H1 (cell line): ENCODE measurements at regions not wholly inside any gene's neighbourhood (a gene's known extent, or its start where the extent isn't known, plus 50 kb on each side); places are given as distances from the start of the nearest gene placed in this dataset.

ENCODE experiments used
- CTCF ChIA-PET: fragments of 300-600 bp; sonication (Branson Sonifier 250); formaldehyde crosslinking; loops from one replicate; lab custom pipeline; 2021; ENCODE audit not compliant: partially characterized antibody; lab: Charles Lee
- POLR2A ChIA-PET: fragments of 300-600 bp; sonication (Branson Sonifier 250); formaldehyde crosslinking; loops from one replicate; lab custom pipeline; 2021; ENCODE audit warnings: inconsistent platforms; ENCODE audit not compliant: partially characterized antibody; lab: Charles Lee
- DNase-seq, 2 experiments: peaks; one replicate each; pipeline versions ENCODE4 v3.0.0 to v3.0.0-alpha.2; 2010 to 2022; ENCODE audit warnings: low spot score in 2 of 2, low read depth in 1 of 2, mixed read lengths in 1 of 2
- FAIRE-seq: peaks from 2 replicates; lab custom pipeline; 2011; peaks lifted over from hg19 to GRCh38; lab: Jason Lieb, UNC
- H2AFZ ChIP-seq: 2 replicates; pipeline ENCODE4 v1.8.1; 2012; ENCODE audit warnings: low read length, inconsistent platforms
- H2AK5ac ChIP-seq: 2 replicates; pipeline ENCODE4 v1.6.1; 2013; ENCODE audit warnings: low read depth, low read length
- H2BK120ac ChIP-seq: replicated peaks from 2 replicates; pipeline ENCODE3; 2013; ENCODE audit warnings: low read depth, low read length, inconsistent platforms
- H2BK12ac ChIP-seq: 2 replicates; pipeline ENCODE4 v1.6.1; 2013; ENCODE audit warnings: low read depth, low read length
- H2BK15ac ChIP-seq: 2 replicates; pipeline ENCODE4 v1.6.1; 2013; ENCODE audit warnings: low read length
- H2BK20ac ChIP-seq: 2 replicates; pipeline ENCODE4 v1.6.1; 2013; ENCODE audit warnings: low read length
- H2BK5ac ChIP-seq: 2 replicates; pipeline ENCODE4 v1.6.1; 2013; ENCODE audit warnings: low read depth, low read length
- H3K14ac ChIP-seq: 2 replicates; pipeline ENCODE4 v1.6.1; 2013; ENCODE audit warnings: inconsistent platforms; ENCODE audit not compliant: insufficient read length
- H3K18ac ChIP-seq: 2 replicates; pipeline ENCODE4 v1.6.1; 2013; ENCODE audit warnings: low read length; ENCODE audit errors: extremely low read depth
- H3K23ac ChIP-seq: 2 replicates; pipeline ENCODE4 v1.6.1; 2013; ENCODE audit warnings: inconsistent platforms; ENCODE audit not compliant: insufficient read length
- H3K23me2 ChIP-seq: 2 replicates; pipeline ENCODE4 v1.6.1; 2013; ENCODE audit warnings: low read depth, low read length
- H3K27ac ChIP-seq: 2 replicates; pipeline ENCODE4 v1.6.1; 2011; ENCODE audit warnings: low read depth, low read length, inconsistent platforms
- H3K27me3 ChIP-seq, 4 experiments: replicated peaks in 1 of 4; 1 replicate in 1 of 4; 2 replicates in 3 of 4; pipeline versions ENCODE4 v1.6.1 to v1.8.1; 2011 to 2013; ENCODE audit warnings: low read length in 3 of 4, mild to moderate bottlenecking in 3 of 4, inconsistent platforms in 2 of 4, mixed read lengths in 2 of 4, moderate library complexity in 1 of 4; ENCODE audit not compliant: control insufficient read depth in 3 of 4, insufficient read depth in 3 of 4; ENCODE audit errors: extremely low read depth in 1 of 4
- H3K36me3 ChIP-seq, 4 experiments: 2 replicates each; pipeline versions ENCODE4 v1.6.1 to v1.8.1; 2011 to 2013; ENCODE audit warnings: mild to moderate bottlenecking in 4 of 4, low read length in 3 of 4, moderate library complexity in 2 of 4, control low read depth in 1 of 4, inconsistent platforms in 1 of 4; ENCODE audit not compliant: insufficient read depth in 4 of 4, control insufficient read depth in 2 of 4
- H3K4ac ChIP-seq: replicated peaks from 2 replicates; pipeline ENCODE3; 2013; ENCODE audit warnings: low read length, low read depth, mixed read lengths, inconsistent platforms; ENCODE audit not compliant: insufficient read length
- H3K4me1 ChIP-seq, 4 experiments: replicated peaks in 1 of 4; 1 replicate in 1 of 4; 2 replicates in 3 of 4; pipeline versions ENCODE4 v1.6.1 to v1.8.1; 2011 to 2013; ENCODE audit warnings: low read length in 3 of 4, inconsistent platforms in 2 of 4, mixed read lengths in 1 of 4; ENCODE audit not compliant: insufficient read depth in 4 of 4, control insufficient read depth in 3 of 4
- H3K4me2 ChIP-seq, 2 experiments: 2 replicates each; pipeline versions ENCODE4 v1.6.1 to v1.8.1; 2011 to 2013; ENCODE audit warnings: low read depth in 2 of 2, low read length in 2 of 2, control low read depth in 1 of 2, inconsistent platforms in 1 of 2, mild to moderate bottlenecking in 1 of 2; ENCODE audit not compliant: insufficient read depth in 1 of 2
- H3K4me3 ChIP-seq, 4 experiments: fragments of 200-600, 300-600 bp in 1 of 4; sonication (generic), shearing (Covaris generic), sonication (Bioruptor Twin) in 1 of 4; 2 replicates each; pipeline versions ENCODE4 v1.5.1 to v1.8.1; 2011 to 2016; ENCODE audit warnings: low read length in 4 of 4, low read depth in 3 of 4, control low read depth in 2 of 4, inconsistent platforms in 2 of 4, mild to moderate bottlenecking in 2 of 4, mixed read lengths in 1 of 4, moderate library complexity in 1 of 4; ENCODE audit not compliant: insufficient read depth in 2 of 4; ENCODE audit errors: extremely low read depth in 1 of 4
- H3K56ac ChIP-seq: replicated peaks from 2 replicates; pipeline ENCODE3; 2013; ENCODE audit warnings: low read depth, mild to moderate bottlenecking, mixed read lengths, low read length, inconsistent platforms; ENCODE audit not compliant: insufficient read length
- H3K79me1 ChIP-seq: 2 replicates; pipeline ENCODE4 v1.6.1; 2013; ENCODE audit warnings: low read depth, low read length, control low read depth
- H3K79me2 ChIP-seq, 2 experiments: 2 replicates each; pipeline versions ENCODE4 v1.6.1 to v1.8.1; 2012 to 2013; ENCODE audit warnings: low read length in 2 of 2, mild to moderate bottlenecking in 2 of 2, inconsistent platforms in 1 of 2; ENCODE audit not compliant: insufficient read depth in 2 of 2, control insufficient read depth in 1 of 2
- H3K9ac ChIP-seq, 4 experiments: replicated peaks in 1 of 4; 1 replicate in 1 of 4; 2 replicates in 3 of 4; pipeline versions ENCODE4 v1.6.1 to v1.8.1; 2011 to 2013; ENCODE audit warnings: low read depth in 3 of 4, low read length in 3 of 4, control low read depth in 2 of 4, mild to moderate bottlenecking in 2 of 4, moderate library complexity in 2 of 4, inconsistent platforms in 1 of 4; ENCODE audit errors: extremely low read depth in 1 of 4
- H3K9me3 ChIP-seq, 2 experiments: 2 replicates each; pipeline versions ENCODE4 v1.6.1 to v1.8.1; 2012 to 2013; ENCODE audit warnings: mild to moderate bottlenecking in 2 of 2, moderate library complexity in 2 of 2, control low read depth in 1 of 2, inconsistent platforms in 1 of 2, low read depth in 1 of 2, low read length in 1 of 2, mixed read lengths in 1 of 2; ENCODE audit not compliant: insufficient read depth in 2 of 2
- H4K20me1 ChIP-seq, 2 experiments: replicated peaks in 1 of 2; 2 replicates each; pipeline versions ENCODE3 to v1.8.1; 2011 to 2013; ENCODE audit warnings: inconsistent platforms in 2 of 2, low read length in 2 of 2, mild to moderate bottlenecking in 1 of 2; ENCODE audit not compliant: insufficient read depth in 2 of 2, control insufficient read depth in 1 of 2
- H4K5ac ChIP-seq: 2 replicates; pipeline ENCODE4 v1.6.1; 2013; ENCODE audit warnings: low read length, low read depth, mixed read lengths, inconsistent platforms; ENCODE audit not compliant: insufficient read length
- H4K8ac ChIP-seq: 2 replicates; pipeline ENCODE4 v1.8.0; 2013; ENCODE audit warnings: mild to moderate bottlenecking, moderate library complexity, low read length, inconsistent platforms; ENCODE audit not compliant: insufficient read depth; ENCODE audit errors: extremely low read depth
- H4K91ac ChIP-seq: replicated peaks from 2 replicates; pipeline ENCODE3; 2013; ENCODE audit warnings: low read length, mixed read lengths, inconsistent platforms; ENCODE audit not compliant: insufficient read length
- ASH2L ChIP-seq: fragments of 200-600, 300-600 bp; sonication (generic); IDR thresholded peaks from one replicate; pipeline ENCODE4 v1.7.1; 2017; ENCODE audit warnings: low read length
- FOSL1 ChIP-seq: IDR thresholded peaks from 2 replicates; pipeline ENCODE4 v1.6.1; 2011; ENCODE audit warnings: mild to moderate bottlenecking, low read depth, low read length, moderate library complexity; ENCODE audit not compliant: insufficient read depth
- JUND ChIP-seq: IDR thresholded peaks from 2 replicates; pipeline ENCODE4 v1.6.1; 2011; ENCODE audit warnings: mild to moderate bottlenecking, improper control_type of control experiment, low read length
- RAD21 ChIP-seq, 2 experiments: IDR thresholded peaks in 1 of 2; conservative IDR thresholded peaks in 1 of 2; 2 replicates each; pipeline ENCODE4 v1.6.1; 2011; ENCODE audit warnings: low read depth in 2 of 2, low read length in 2 of 2, improper control_type of control experiment in 1 of 2, inconsistent platforms in 1 of 2, mild to moderate bottlenecking in 1 of 2, moderate library complexity in 1 of 2
- SIX5 ChIP-seq: IDR thresholded peaks from 2 replicates; pipeline ENCODE4 v1.6.1; 2011; ENCODE audit warnings: mild to moderate bottlenecking, low read depth, low read length
- SUZ12 ChIP-seq: fragments of 200-600 bp; sonication (generic); IDR thresholded peaks from 2 replicates; pipeline ENCODE4 v1.6.1; 2012; ENCODE audit warnings: mild to moderate bottlenecking, inconsistent platforms, low read length, moderate library complexity, mixed read lengths
- TCF12 ChIP-seq: IDR thresholded peaks from 2 replicates; pipeline ENCODE4 v1.6.1; 2011; ENCODE audit warnings: low read depth, mild to moderate bottlenecking, low read length
- YY1 ChIP-seq: IDR thresholded peaks from 2 replicates; pipeline ENCODE4 v1.6.1; 2011; ENCODE audit warnings: low read depth, mild to moderate bottlenecking, low read length
- WGBS, 2 experiments: shearing (Covaris generic) in 1 of 2; methylation state at CpG; one replicate each; pipeline versions ENCODE4 v1.1.6 to v1.1.7; 2013 to 2015; ENCODE audit warnings: low lambda C conversion rate in 2 of 2, mixed read lengths in 2 of 2, inconsistent platforms in 1 of 2, low coverage in 1 of 2, missing lambda C conversion rate in 1 of 2; ENCODE audit not compliant: insufficient replicate concordance in 2 of 2, insufficient coverage in 1 of 2, insufficient read length in 1 of 2; ENCODE audit errors: extremely low coverage in 1 of 2, missing lambda C conversion rate in 1 of 2; 5-methylcytosine and 5-hydroxymethylcytosine counted together
- TF ChIP-seq, protein P1 (sequence below), 3 experiments: IDR thresholded peaks; 1 replicate in 2 of 3; 2 replicates in 1 of 3; pipeline versions ENCODE4 v1.5.1 to v1.6.1; 2011; ENCODE audit warnings: low read length in 3 of 3, mild to moderate bottlenecking in 3 of 3, inconsistent platforms in 2 of 3, low read depth in 1 of 3, moderate library complexity in 1 of 3; ENCODE audit not compliant: insufficient read depth in 1 of 3; ENCODE audit errors: control extremely low read depth in 1 of 3

DNA sequence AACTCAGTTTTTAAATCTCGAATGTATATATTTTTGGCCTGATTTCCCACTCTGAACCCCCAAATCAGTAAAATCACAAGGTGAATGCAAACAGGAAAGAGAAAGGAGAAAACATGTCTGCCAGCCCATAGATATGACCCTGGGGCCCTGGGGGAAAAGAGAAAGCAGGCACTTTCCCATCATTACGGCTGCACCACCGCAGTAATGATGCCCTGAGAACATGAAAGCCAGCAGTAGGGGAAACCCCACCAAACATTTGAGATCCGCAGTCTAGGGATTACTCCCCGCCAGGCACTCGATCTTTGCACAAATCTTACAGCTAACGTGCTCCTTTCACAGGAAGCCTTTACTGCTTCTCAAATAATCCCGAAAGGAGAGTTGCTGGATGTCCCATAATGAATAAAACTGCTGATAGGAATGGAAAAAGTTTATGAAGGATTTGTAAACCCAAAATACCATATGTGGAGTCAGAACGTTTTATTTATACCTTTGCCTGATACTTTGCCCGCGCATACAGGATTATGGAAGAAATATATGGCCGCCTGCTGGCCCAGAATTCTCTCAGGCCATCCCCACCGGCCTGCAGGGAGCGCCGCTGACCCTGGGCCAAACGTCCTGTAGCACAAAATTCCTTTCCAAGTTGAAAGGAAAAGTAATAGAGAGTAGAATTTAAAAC lies 180.0 kb upstream of the INHBA start:
- Histone ChIP-seq H3K79me1 (no peaks in the 10 kb centered on the region), H2AFZ (no peak overlapping the region), H3K79me2 (no peaks in the 10 kb centered on the region), H2AK5ac (no peak overlapping the region), H2BK12ac (no peak overlapping the region), H3K4ac (no peak overlapping the region), H3K23ac (no peak overlapping the region), H3K9me3 (no peaks in the 10 kb centered on the region), H2BK15ac (no peak overlapping the region), H2BK120ac (no peak overlapping the region), H3K18ac (no peak overlapping the region), H3K56ac (no peak overlapping the region), H4K20me1 (no peaks in the 10 kb centered on the region), H3K27ac (no peak overlapping the region), H4K5ac (no peak overlapping the region), H3K4me2 (no peak overlapping the region), H4K8ac (no peak overlapping the region), H3K4me1 (no peaks in the 10 kb centered on the region), H3K9ac (no peak overlapping the region), H3K27me3 (no peaks in the 10 kb centered on the region), H4K91ac (no peak overlapping the region), H3K36me3 (no peaks in the 10 kb centered on the region), H2BK20ac (no peak overlapping the region), H2BK5ac (no peak overlapping the region), H3K14ac (no peak overlapping the region), H3K23me2 (no peaks in the 10 kb centered on the region), H3K4me3 (no peak overlapping the region)
- 89% methylated on average over 16 of the region's 16 CpGs; no CpG with 5 or more reads in 1 of the 2 experiments for WGBS, 2 experiments
- CTCF ChIA-PET, result interaction anchor here (0.9 to 1.8 kb wide), 2 partner anchors 9 to 10 kb away, joined by 3 to 8 read pairs; no protein-coding TSS in a partner anchor
- DNase-seq (no peak), FAIRE-seq (no peak)
- TF ChIP-seq SUZ12 (no peak), YY1 (no peak), ASH2L (no peak), FOSL1 (no peak), SIX5 (no peak), RAD21 (IDR thresholded peaks at IDR 0.05 in 1 of 2, conservative IDR thresholded peaks at IDR 0.05 in 1 of 2; ENCODE audit: low read depth in 2 of 2, low read length in 2 of 2) (0 out of 4 replicates have a peak, but pooled peaks of 1 of the 2 experiments have one; percentile 13), TCF12 (no peak), JUND (no peak)
- TF ChIP-seq, protein P1, sequence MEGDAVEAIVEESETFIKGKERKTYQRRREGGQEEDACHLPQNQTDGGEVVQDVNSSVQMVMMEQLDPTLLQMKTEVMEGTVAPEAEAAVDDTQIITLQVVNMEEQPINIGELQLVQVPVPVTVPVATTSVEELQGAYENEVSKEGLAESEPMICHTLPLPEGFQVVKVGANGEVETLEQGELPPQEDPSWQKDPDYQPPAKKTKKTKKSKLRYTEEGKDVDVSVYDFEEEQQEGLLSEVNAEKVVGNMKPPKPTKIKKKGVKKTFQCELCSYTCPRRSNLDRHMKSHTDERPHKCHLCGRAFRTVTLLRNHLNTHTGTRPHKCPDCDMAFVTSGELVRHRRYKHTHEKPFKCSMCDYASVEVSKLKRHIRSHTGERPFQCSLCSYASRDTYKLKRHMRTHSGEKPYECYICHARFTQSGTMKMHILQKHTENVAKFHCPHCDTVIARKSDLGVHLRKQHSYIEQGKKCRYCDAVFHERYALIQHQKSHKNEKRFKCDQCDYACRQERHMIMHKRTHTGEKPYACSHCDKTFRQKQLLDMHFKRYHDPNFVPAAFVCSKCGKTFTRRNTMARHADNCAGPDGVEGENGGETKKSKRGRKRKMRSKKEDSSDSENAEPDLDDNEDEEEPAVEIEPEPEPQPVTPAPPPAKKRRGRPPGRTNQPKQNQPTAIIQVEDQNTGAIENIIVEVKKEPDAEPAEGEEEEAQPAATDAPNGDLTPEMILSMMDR (IDR thresholded peaks at IDR 0.05; ENCODE audit: control extremely low read depth in 1 of 3, insufficient read depth in 1 of 3, low read depth in 1 of 3, low read length in 3 of 3), result peak; percentile 16 to 22 (median 17)
- POLR2A ChIA-PET, result no interaction called here
